ENCODE measurements at regions not wholly inside any gene's neighbourhood (a gene's known extent, or its start where the extent isn't known, plus 50 kb on each side); places are given as distances from the start of the nearest gene placed in this dataset.

GRCh38 chr16:5852151-5852550 lies 754.6 kb upstream of the EEF2KMT start:
- no peak for TF ChIP-seq CTCF (IDR thresholded peaks at IDR 0.05; ENCODE audit: insufficient read depth, low read length, poor library complexity, severe bottlenecking)
- TF ChIP-seq EZH2phosphoT487 (conservative IDR thresholded peaks at IDR 0.05; ENCODE audit: low read length): no peak

Measured in SU-DHL-6 (cell line).